Peyer's patch (tissue), 4 donors: ENCODE measurements at regions not wholly inside any gene's neighbourhood (a gene's known extent, or its start where the extent isn't known, plus 50 kb on each side); places are given as distances from the start of the nearest gene placed in this dataset.

Source experiments
- POLR2A ChIP-seq, 2 donors: fragments of 450-650 bp; IDR thresholded peaks; one replicate each; pipeline ENCODE4 v1.5.1; 2017; ENCODE audit warnings: antibody characterized with exemption in 2 of 2, mild to moderate bottlenecking in 2 of 2, moderate library complexity in 2 of 2
- TF ChIP-seq, protein P1 (sequence below), 6 experiments: fragments of 450-650 bp in 4 of 6; fragments of 200-600 bp in 2 of 6; sonication (generic) in 1 of 6; IDR thresholded peaks; one replicate each; pipeline ENCODE4 v1.5.1; 2017 to 2019; ENCODE audit warnings: antibody characterized with exemption in 6 of 6, mild to moderate bottlenecking in 3 of 6, moderate library complexity in 1 of 6

DNA sequence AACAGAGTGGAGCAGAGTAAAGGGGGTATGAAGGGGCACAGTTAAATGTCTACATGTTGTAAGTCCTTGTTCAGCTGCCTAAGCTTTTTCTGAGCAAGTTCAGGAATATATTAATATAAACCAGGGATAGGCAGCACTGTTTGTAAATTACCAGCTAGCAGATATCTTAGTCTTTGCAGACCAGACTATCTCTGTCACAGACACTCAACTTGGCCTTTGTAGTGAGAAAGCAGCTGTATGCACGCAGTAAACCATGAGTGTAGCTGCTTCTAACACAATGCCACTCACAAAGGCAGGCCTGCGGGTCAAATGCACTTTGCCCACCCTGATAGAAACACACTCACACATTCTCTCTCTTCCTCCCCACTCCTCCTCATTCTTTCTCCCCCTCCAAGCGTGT is 1016.9 kb downstream of the UQCRFS1 start:
- TF ChIP-seq, protein P1, sequence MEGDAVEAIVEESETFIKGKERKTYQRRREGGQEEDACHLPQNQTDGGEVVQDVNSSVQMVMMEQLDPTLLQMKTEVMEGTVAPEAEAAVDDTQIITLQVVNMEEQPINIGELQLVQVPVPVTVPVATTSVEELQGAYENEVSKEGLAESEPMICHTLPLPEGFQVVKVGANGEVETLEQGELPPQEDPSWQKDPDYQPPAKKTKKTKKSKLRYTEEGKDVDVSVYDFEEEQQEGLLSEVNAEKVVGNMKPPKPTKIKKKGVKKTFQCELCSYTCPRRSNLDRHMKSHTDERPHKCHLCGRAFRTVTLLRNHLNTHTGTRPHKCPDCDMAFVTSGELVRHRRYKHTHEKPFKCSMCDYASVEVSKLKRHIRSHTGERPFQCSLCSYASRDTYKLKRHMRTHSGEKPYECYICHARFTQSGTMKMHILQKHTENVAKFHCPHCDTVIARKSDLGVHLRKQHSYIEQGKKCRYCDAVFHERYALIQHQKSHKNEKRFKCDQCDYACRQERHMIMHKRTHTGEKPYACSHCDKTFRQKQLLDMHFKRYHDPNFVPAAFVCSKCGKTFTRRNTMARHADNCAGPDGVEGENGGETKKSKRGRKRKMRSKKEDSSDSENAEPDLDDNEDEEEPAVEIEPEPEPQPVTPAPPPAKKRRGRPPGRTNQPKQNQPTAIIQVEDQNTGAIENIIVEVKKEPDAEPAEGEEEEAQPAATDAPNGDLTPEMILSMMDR (IDR thresholded peaks at IDR 0.05): no peak
- TF ChIP-seq POLR2A (IDR thresholded peaks at IDR 0.05): no peak
